Panc1 (cell line): ENCODE measurements at regions not wholly inside any gene's neighbourhood (a gene's known extent, or its start where the extent isn't known, plus 50 kb on each side); places are given as distances from the start of the nearest gene placed in this dataset.

Source experiments
- CTCF ChIP-seq: fragments of 450-650 bp; IDR thresholded peaks from 2 replicates; pipeline ENCODE4 v1.5.1; 2017; ENCODE audit warnings: mild to moderate bottlenecking
- POLR2AphosphoS5 ChIP-seq: IDR thresholded peaks from 2 replicates; pipeline ENCODE4 v1.6.1; 2012; ENCODE audit warnings: mild to moderate bottlenecking, low read depth, low read length, moderate library complexity
- SIN3A ChIP-seq: IDR thresholded peaks from 2 replicates; pipeline ENCODE4 v1.6.1; 2012; ENCODE audit warnings: low read depth, mild to moderate bottlenecking, low read length, moderate library complexity, borderline replicate concordance; ENCODE audit not compliant: insufficient read depth

- TF ChIP-seq SIN3A (no peak), CTCF (no peak), POLR2AphosphoS5 (no peak)
Observed at GRCh38 chr3:160132226-160132625, 93.0 kb upstream of the C3orf80 start.
